SU-DHL-6 (cell line): ENCODE measurements at regions not wholly inside any gene's neighbourhood (a gene's known extent, or its start where the extent isn't known, plus 50 kb on each side); places are given as distances from the start of the nearest gene placed in this dataset.

ENCODE experiments used
- H2AFZ ChIP-seq: fragments of 200-600 bp; sonication (generic); 2 replicates; pipeline ENCODE4 v1.6.1; 2014; ENCODE audit warnings: low read depth, mild to moderate bottlenecking, moderate library complexity, mixed read lengths, antibody characterized with exemption, low read length; ENCODE audit not compliant: severe bottlenecking
- H3F3A ChIP-seq: fragments of 200-600 bp; shearing (Covaris generic); 2 replicates; pipeline ENCODE4 v1.6.0; 2016; ENCODE audit warnings: antibody characterized with exemption, mild to moderate bottlenecking; ENCODE audit not compliant: insufficient read depth
- H3K27ac ChIP-seq: fragments of 200-600 bp; sonication (generic); 2 replicates; pipeline ENCODE4 v1.5.1; 2016; ENCODE audit warnings: low read depth, mild to moderate bottlenecking, low read length, moderate library complexity, mixed read lengths
- H3K27me3 ChIP-seq: fragments of 200-600 bp; sonication (generic), shearing (Covaris generic); 2 replicates; pipeline ENCODE4 v1.6.0; 2014; ENCODE audit warnings: mild to moderate bottlenecking, low read length
- H3K36me3 ChIP-seq: fragments of 200-600 bp; sonication (generic); 2 replicates; pipeline ENCODE4 v1.6.1; 2014; ENCODE audit warnings: mild to moderate bottlenecking, low read length, mixed read lengths
- H3K4me2 ChIP-seq: fragments of 300-600, 200-600 bp; shearing (Covaris generic), sonication (generic); 2 replicates; pipeline ENCODE4 v1.6.0; 2014; ENCODE audit warnings: low read length, low read depth, mild to moderate bottlenecking; ENCODE audit not compliant: poor library complexity, severe bottlenecking
- H3K4me3 ChIP-seq: fragments of 200-600 bp; sonication (generic); 2 replicates; pipeline ENCODE4 v1.5.1; 2014; ENCODE audit warnings: antibody characterized with exemption, low read length, mild to moderate bottlenecking, mixed read lengths; ENCODE audit not compliant: insufficient read depth, poor library complexity, severe bottlenecking
- H3K79me2 ChIP-seq: fragments of 200-600 bp; sonication (generic); 2 replicates; pipeline ENCODE4 v1.6.1; 2014; ENCODE audit warnings: mild to moderate bottlenecking, low read length, moderate library complexity; ENCODE audit not compliant: insufficient read depth
- H3K9ac ChIP-seq: fragments of 200-600 bp; sonication (generic); 2 replicates; pipeline ENCODE4 v1.7.0; 2014; ENCODE audit warnings: mild to moderate bottlenecking, low read length
- H3K9me2 ChIP-seq: fragments of 200-600 bp; sonication (generic); replicated peaks from 2 replicates; pipeline ENCODE4 v1.6.1; 2014; ENCODE audit warnings: low read length; ENCODE audit not compliant: insufficient read depth
- H3K9me3 ChIP-seq: fragments of 200-600 bp; sonication (generic); 2 replicates; pipeline ENCODE4 v1.6.1; 2014; ENCODE audit warnings: low read length, mixed read lengths; ENCODE audit not compliant: insufficient read depth
- H4K20me1 ChIP-seq: fragments of 200-600 bp; sonication (generic); 2 replicates; pipeline ENCODE4 v1.6.1; 2014; ENCODE audit warnings: low read depth, mild to moderate bottlenecking, antibody characterized with exemption, low read length, moderate library complexity, mixed read lengths
- EZH2phosphoT487 ChIP-seq: fragments of 200-600 bp; sonication (generic), shearing (Covaris generic); conservative IDR thresholded peaks from 2 replicates; pipeline ENCODE4 v1.6.1; 2018; ENCODE audit warnings: mild to moderate bottlenecking, antibody characterized with exemption, low read length, moderate library complexity, mixed read lengths
- TF ChIP-seq, protein P1 (sequence below): fragments of 200-600 bp; sonication (generic); IDR thresholded peaks from one replicate; pipeline ENCODE4 v1.5.1; 2017; ENCODE audit warnings: antibody characterized with exemption, mild to moderate bottlenecking, low read length, moderate library complexity; ENCODE audit not compliant: insufficient read depth, poor library complexity, severe bottlenecking

GRCh38 chr7:54145716-54146115 is 396.5 kb upstream of the VSTM2A start:
- H3K9ac ChIP-seq, result no peak overlapping the region
- H3K27me3 ChIP-seq, result no peaks in the 10 kb centered on the region
- no peaks in the 10 kb centered on the region for H4K20me1 ChIP-seq
- TF ChIP-seq EZH2phosphoT487, result no peak
- TF ChIP-seq, protein P1, sequence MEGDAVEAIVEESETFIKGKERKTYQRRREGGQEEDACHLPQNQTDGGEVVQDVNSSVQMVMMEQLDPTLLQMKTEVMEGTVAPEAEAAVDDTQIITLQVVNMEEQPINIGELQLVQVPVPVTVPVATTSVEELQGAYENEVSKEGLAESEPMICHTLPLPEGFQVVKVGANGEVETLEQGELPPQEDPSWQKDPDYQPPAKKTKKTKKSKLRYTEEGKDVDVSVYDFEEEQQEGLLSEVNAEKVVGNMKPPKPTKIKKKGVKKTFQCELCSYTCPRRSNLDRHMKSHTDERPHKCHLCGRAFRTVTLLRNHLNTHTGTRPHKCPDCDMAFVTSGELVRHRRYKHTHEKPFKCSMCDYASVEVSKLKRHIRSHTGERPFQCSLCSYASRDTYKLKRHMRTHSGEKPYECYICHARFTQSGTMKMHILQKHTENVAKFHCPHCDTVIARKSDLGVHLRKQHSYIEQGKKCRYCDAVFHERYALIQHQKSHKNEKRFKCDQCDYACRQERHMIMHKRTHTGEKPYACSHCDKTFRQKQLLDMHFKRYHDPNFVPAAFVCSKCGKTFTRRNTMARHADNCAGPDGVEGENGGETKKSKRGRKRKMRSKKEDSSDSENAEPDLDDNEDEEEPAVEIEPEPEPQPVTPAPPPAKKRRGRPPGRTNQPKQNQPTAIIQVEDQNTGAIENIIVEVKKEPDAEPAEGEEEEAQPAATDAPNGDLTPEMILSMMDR, result no peak
- H3K4me2 ChIP-seq, result no peak overlapping the region
- H3K9me3 ChIP-seq, result no peaks in the 10 kb centered on the region
- H3K4me3 ChIP-seq, result no peak overlapping the region
- no peaks in the 10 kb centered on the region for H3K36me3 ChIP-seq
- H3F3A ChIP-seq, result no peaks in the 10 kb centered on the region
- H3K79me2 ChIP-seq, result no peaks in the 10 kb centered on the region
- no peaks in the 10 kb centered on the region for H3K9me2 ChIP-seq
- H2AFZ ChIP-seq, result no peak overlapping the region
- H3K27ac ChIP-seq, result no peak overlapping the region

GRCh38 chr7:54153462-54153861 is 388.7 kb upstream of the VSTM2A start:
- no peaks in the 10 kb centered on the region for H3K27me3 ChIP-seq
- no peaks in the 10 kb centered on the region for H3K79me2 ChIP-seq
- H3K4me2 ChIP-seq, result no peak overlapping the region
- H3K9me2 ChIP-seq, result no peaks in the 10 kb centered on the region; the same call in 1 of the 2 replicates
- TF ChIP-seq, protein P1, result no peak
- TF ChIP-seq EZH2phosphoT487, result no peak
- no peak overlapping the region for H3K9ac ChIP-seq
- no peak overlapping the region for H2AFZ ChIP-seq
- no peaks in the 10 kb centered on the region for H3K9me3 ChIP-seq
- H3K36me3 ChIP-seq, result no peaks in the 10 kb centered on the region
- H3F3A ChIP-seq, result no peaks in the 10 kb centered on the region
- no peak overlapping the region for H3K4me3 ChIP-seq
- no peak overlapping the region for H3K27ac ChIP-seq
- no peaks in the 10 kb centered on the region for H4K20me1 ChIP-seq

DNA sequence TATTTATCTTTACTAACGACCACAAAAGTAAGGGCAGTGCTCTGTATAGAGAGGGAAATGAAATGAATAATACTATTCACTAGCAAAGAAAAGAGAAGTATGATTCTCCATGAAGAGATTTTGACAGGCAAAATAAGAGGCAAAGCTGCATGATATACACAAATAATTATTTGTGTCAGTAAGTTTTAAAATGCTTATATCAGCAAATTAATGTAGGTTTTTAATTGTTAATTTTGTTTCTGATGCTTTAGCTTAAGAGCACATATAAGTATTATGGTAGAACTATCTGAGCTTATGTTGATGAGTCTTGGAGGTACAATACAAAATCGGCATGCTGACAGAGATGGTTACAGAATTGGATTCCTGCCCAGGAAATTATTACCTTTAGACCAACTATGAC is 383.1 kb upstream of the VSTM2A start:
- H3K27ac ChIP-seq, result no peak overlapping the region
- no peaks in the 10 kb centered on the region for H3K36me3 ChIP-seq
- TF ChIP-seq EZH2phosphoT487, result no peak
- TF ChIP-seq, protein P1, result no peak
- H3K4me2 ChIP-seq, result no peak overlapping the region
- H3K27me3 ChIP-seq, result no peaks in the 10 kb centered on the region
- no peaks in the 10 kb centered on the region for H3K79me2 ChIP-seq
- H3K9ac ChIP-seq, result no peak overlapping the region
- H4K20me1 ChIP-seq, result no peaks in the 10 kb centered on the region
- no peaks in the 10 kb centered on the region for H3F3A ChIP-seq
- H3K9me3 ChIP-seq, result no peaks in the 10 kb centered on the region
- no peaks in the 10 kb centered on the region for H3K9me2 ChIP-seq
- H2AFZ ChIP-seq, result no peak overlapping the region
- H3K4me3 ChIP-seq, result no peak overlapping the region
